GM12878 (cell line): ENCODE measurements at regions not wholly inside any gene's neighbourhood (a gene's known extent, or its start where the extent isn't known, plus 50 kb on each side); places are given as distances from the start of the nearest gene placed in this dataset.

Source experiments
- BCL11A ChIP-seq: IDR thresholded peaks from 2 replicates; pipeline ENCODE4 v1.6.1; 2011; ENCODE audit warnings: low read depth, low read length
- BMI1 ChIP-seq: fragments of 450-650 bp; IDR thresholded peaks from 2 replicates; pipeline ENCODE4 v1.6.1; 2016; ENCODE audit warnings: mild to moderate bottlenecking, moderate library complexity, borderline replicate concordance
- CTCF ChIP-seq, 3 experiments: IDR thresholded peaks in 2 of 3; conservative IDR thresholded peaks in 1 of 3; 2 replicates each; pipeline ENCODE4 v1.5.1; 2011; ENCODE audit warnings: low read depth in 3 of 3, low read length in 3 of 3, mild to moderate bottlenecking in 3 of 3, control low read depth in 2 of 3, moderate library complexity in 2 of 3, inconsistent platforms in 1 of 3, mixed read lengths in 1 of 3; ENCODE audit not compliant: control insufficient read depth in 2 of 3, insufficient read depth in 1 of 3; ENCODE audit errors: extremely low read depth in 1 of 3
- EGR1 ChIP-seq, 2 experiments: IDR thresholded peaks; 1 replicate in 1 of 2; 2 replicates in 1 of 2; pipeline ENCODE4 v1.6.1; 2011 to 2012; ENCODE audit warnings: low read depth in 2 of 2, low read length in 2 of 2, borderline replicate concordance in 1 of 2, mild to moderate bottlenecking in 1 of 2, moderate library complexity in 1 of 2
- EP300 ChIP-seq, 2 experiments: fragments of 150-350 bp in 1 of 2; IDR thresholded peaks; 2 replicates each; pipeline ENCODE4 v1.6.1; 2011 to 2012; ENCODE audit warnings: low read depth in 2 of 2, low read length in 2 of 2, borderline replicate concordance in 1 of 2, improper control_type of control experiment in 1 of 2, inconsistent platforms in 1 of 2; ENCODE audit not compliant: control insufficient read depth in 1 of 2
- EZH2 ChIP-seq: IDR thresholded peaks from 2 replicates; pipeline ENCODE4 v1.6.1; 2012; ENCODE audit warnings: low read depth, mild to moderate bottlenecking, control low read depth, inconsistent platforms, low read length, borderline replicate concordance; ENCODE audit not compliant: control insufficient read depth
- POLR2A ChIP-seq: IDR thresholded peaks from 2 replicates; pipeline ENCODE4 v1.6.1; 2011; ENCODE audit warnings: low read depth, mild to moderate bottlenecking, low read length
- POLR2AphosphoS5 ChIP-seq: IDR thresholded peaks from 2 replicates; pipeline ENCODE4 v1.6.1; 2011; ENCODE audit warnings: mild to moderate bottlenecking, low read length, inconsistent platforms
- SP1 ChIP-seq: IDR thresholded peaks from one replicate; pipeline ENCODE4 v1.6.1; 2011; ENCODE audit warnings: low read depth, low read length
- USF2 ChIP-seq: IDR thresholded peaks from 2 replicates; pipeline ENCODE4 v1.6.1; 2011; ENCODE audit warnings: low read depth, low read length, improper control_type of control experiment, borderline replicate concordance
- ZBTB33 ChIP-seq: fragments of 450-650 bp; IDR thresholded peaks from 2 replicates; pipeline ENCODE4 v1.6.1; 2017; ENCODE audit warnings: mild to moderate bottlenecking
- TF ChIP-seq, protein P1 (sequence below): IDR thresholded peaks from 2 replicates; pipeline ENCODE4 v1.6.1; 2012; ENCODE audit warnings: low read length, inconsistent platforms
- TF ChIP-seq, protein P2 (sequence below): IDR thresholded peaks from 2 replicates; pipeline ENCODE4 v1.6.1; 2012; ENCODE audit warnings: low read depth, low read length, improper control_type of control experiment

DNA sequence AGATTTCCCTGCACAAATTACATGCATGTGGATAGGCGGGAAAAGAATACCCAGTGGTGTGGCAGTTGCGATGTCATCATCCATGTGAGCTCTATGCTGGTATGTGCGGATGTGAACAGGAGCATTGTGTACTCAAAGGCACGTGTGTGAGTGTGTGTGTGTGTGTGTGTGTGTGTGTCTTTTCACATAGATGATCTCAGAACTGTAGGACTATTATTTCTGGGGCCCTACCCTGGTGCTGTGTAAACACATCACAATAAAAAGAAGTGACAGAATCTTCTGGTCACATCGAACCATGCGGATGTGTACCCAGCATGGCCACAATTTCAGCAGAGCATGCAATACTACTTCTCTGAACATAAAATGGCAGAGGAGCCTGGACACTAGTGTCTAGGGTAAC, 624.8 kb downstream of the MID1IP1 start:
- no peak for TF ChIP-seq EGR1 (IDR thresholded peaks at IDR 0.05; ENCODE audit: borderline replicate concordance in 1 of 2, low read depth in 2 of 2, low read length in 2 of 2)
- TF ChIP-seq, protein P1, sequence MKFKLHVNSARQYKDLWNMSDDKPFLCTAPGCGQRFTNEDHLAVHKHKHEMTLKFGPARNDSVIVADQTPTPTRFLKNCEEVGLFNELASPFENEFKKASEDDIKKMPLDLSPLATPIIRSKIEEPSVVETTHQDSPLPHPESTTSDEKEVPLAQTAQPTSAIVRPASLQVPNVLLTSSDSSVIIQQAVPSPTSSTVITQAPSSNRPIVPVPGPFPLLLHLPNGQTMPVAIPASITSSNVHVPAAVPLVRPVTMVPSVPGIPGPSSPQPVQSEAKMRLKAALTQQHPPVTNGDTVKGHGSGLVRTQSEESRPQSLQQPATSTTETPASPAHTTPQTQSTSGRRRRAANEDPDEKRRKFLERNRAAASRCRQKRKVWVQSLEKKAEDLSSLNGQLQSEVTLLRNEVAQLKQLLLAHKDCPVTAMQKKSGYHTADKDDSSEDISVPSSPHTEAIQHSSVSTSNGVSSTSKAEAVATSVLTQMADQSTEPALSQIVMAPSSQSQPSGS: no peak
- no peak for TF ChIP-seq CTCF (IDR thresholded peaks at IDR 0.05 in 2 of 3, conservative IDR thresholded peaks at IDR 0.05 in 1 of 3; ENCODE audit: control insufficient read depth in 2 of 3, extremely low read depth in 1 of 3, insufficient read depth in 1 of 3, low read depth in 3 of 3, low read length in 3 of 3)
- no peak for TF ChIP-seq POLR2A
- no peak for TF ChIP-seq EP300 (IDR thresholded peaks at IDR 0.05; ENCODE audit: borderline replicate concordance in 1 of 2, control insufficient read depth in 1 of 2, low read depth in 2 of 2, low read length in 2 of 2)
- TF ChIP-seq BCL11A: no peak
- no peak for TF ChIP-seq SP1
- no peak for TF ChIP-seq BMI1
- TF ChIP-seq POLR2AphosphoS5: no peak
- TF ChIP-seq, protein P2, sequence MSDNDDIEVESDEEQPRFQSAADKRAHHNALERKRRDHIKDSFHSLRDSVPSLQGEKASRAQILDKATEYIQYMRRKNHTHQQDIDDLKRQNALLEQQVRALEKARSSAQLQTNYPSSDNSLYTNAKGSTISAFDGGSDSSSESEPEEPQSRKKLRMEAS: no peak
- no peak for TF ChIP-seq USF2
- TF ChIP-seq EZH2: no peak
- no peak for TF ChIP-seq ZBTB33
